NCI-H2029 treated with DMSO at 0.1 percent for 48 hours (cell line): ENCODE measurements at regions not wholly inside any gene's neighbourhood (a gene's known extent, or its start where the extent isn't known, plus 50 kb on each side); places are given as distances from the start of the nearest gene placed in this dataset.

Experiments
- DNase-seq: peaks from one replicate; lab custom pipeline; 2025; lab: John Stamatoyannopoulos, UW

DNA sequence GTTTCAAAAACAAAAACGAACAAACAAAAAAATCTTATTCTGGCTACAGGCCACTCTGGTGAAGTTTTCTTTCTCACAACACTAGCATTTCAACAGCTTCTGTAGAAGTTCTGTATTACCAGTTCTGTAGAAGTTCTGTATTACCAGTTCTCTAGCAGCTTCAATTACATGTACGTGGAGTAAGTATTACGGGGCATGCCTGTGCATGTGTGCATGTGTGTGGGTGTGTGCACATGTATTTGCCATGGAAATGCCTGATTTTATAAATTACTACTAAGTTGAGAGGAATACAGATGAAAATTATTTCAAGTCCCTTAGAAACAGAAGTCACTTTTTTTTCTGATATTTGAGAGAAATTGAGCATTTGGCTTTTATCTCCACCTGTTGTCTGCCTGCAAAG lies 414.2 kb downstream of the FOXO1 start:
- no peak for DNase-seq

DNA sequence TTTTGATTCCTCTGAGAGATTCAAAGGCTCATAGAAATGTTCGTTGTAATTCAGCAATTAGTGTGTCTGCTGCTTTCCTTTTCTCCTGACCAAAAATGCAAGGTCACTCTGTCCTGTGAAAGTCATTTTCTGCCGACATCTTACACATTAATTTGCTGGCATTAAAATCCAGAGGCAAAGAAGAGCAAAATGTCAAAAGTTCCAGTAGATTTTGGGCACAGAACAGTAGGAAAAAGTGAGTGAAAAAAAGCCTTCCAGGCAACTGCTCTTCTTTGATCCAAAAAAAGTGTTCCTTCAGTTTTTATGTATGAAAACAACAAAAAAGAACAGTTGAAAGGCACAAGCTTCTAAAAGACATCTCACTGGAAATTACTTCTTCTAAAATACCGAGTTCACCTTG lies 413.8 kb downstream of the FOXO1 start:
- no peak for DNase-seq

DNA sequence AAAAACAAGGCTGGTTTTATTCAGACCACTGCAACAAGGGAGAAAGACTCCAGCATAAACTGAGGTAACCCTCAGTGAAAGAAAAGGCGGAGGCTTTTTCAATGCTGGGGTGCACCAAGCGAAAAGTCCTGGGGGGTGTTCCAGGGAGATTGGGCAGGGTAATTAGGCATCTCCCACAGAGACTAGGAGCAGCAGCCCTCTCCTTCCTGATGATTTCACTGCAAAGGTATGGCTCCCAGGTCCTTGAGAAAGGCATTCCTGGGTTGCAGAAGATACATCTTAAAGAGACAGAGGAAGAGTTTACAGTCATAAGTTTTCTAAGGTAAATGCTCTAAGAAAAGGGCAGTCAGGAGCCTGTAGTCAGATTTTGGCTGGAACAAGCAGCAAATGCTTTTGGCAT lies 412.0 kb downstream of the FOXO1 start:
- no peak for DNase-seq

DNA sequence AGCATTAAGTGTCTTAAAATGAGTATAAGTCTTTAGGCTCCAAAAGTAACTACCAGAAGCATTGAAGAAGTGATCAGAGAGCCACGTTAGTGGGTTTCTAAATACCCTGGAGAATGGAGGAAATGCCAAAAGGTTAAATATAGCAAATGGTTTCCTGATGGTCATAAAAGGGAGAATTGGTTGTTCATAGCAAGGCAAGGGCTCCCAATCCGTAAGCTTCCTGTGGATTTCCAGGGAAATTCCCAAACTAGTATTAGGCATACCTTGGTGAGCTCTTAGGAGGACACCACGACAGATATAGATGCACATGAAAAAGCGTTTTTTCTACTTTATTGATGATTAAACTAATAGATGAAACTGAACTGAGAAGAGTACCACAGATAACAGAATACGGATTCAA lies 410.9 kb downstream of the FOXO1 start:
- no peak for DNase-seq

DNA sequence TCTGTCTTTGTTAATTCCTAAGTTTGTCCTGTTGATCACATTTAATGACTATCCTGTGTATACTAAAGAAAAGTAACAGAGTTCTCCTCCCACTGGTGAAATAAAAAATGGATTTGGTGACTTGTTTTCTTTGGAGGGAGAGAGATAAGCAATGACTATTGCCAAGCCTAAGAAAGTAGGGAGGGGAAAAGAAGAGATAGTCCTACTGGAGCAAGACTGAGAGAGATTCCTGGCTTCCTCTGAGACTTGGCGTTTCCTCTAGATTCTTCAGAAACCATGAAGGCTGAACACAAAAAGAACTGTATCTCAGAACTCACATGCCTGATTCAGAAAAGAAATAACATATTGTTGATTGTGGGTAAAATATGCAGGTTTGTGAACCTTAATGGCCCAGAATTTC lies 406.5 kb downstream of the FOXO1 start:
- no peak for DNase-seq

DNA sequence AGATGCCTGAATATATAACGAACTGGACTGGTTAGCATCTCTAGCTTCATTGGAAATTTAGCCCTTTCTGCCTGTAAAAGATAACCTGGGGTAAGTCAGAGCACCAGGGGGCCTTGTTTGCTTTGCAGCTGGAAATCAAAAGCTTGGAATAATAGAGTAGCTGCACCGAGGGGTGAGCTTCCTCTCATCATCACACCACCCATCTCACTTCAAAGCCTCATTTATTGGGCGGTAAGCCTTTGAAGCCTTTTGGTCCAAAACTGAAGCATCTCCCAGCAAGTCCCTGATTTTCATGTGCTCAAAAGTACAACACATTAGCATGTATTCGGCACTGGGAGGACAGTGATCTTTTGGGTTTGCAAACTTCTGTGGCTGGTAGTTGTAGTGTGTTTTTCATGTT lies 405.1 kb downstream of the FOXO1 start:
- no peak for DNase-seq

DNA sequence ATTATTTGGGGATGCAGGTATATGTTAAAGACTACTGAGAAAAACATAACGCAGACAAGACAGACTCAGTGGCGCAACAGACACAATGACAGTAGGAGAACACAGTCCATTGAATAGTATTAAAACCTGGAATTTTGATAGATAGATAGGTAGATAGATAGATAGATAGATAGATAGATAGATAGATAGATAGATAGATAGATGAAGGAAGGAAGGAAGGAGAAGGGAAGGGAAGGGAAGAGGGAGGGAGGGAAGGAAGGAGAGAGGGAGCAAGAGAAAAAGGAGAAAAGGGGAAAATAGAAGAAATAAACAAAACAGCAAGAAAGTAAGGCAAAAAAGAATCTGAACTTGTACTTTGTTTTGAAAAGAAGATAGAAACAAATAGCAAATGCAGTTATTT lies 404.5 kb downstream of the FOXO1 start:
- no peak for DNase-seq

DNA sequence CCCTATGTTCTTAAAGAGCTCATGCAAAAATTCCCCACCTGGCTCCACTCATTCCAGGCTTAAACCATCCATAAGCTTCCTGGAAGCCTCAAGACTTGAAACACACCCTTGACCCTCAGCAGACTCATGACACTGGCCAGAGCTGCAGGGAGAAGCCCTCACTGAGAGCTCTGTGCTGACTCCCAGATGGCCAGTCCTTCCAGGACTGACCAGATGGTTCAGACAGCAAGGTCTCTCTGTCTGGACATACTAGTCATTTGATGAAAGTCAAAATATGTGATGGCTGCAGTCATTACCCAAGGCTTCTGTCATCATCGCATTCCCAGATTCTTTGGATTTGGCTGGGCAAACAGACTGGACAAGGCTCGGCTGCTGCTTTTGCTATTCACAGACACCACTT lies 397.4 kb downstream of the FOXO1 start:
- DNase-seq = no peak

DNA sequence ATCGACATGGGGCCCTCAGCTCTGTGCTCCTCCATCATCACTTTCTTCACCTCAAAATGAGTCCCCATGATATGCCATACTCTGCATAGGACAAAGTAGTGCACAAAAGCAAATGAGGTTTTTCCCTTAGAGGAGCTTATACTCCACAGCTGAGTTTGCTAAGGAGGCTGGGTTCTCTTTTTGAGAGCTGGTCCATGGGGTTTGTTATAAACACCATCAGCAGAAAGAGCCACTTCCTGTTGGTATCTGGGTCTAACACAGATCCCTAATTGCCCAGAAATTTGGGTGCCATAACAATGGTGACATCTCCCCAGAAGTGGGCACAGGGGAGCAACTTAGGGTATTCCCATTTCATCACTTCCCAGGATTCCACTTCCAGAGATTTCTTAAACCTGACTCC lies 395.7 kb downstream of the FOXO1 start:
- DNase-seq = no peak

DNA sequence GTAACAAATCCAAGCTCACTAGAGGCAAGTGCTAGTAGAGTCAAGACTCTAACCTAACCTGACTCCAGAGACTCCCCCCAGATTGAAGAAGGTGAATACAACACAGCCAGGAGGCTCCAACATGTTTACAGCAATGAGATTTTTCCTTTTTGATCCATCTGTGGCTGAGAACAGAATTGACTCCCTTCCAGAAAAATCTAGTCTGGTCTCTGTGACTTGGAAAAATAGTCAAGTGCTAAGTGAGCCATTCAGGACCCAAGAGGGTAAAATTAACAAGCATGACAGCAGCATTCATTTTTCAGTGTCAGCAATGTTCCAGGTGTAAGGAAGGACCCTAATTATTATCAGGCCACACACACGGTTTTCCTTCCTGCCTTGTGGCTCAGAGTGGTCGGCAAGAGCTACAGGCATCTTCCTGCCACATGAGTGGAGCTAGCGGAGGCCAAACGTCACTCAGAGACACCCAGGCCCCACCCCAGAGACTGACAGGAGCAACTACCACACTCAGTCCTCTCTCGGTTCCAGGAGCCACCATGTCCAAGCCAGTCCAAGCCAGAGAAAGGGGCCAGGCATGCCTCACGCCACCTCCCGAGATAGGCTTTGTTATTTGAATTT lies 395.1 kb downstream of the FOXO1 start:
- DNase-seq = no peak

DNA sequence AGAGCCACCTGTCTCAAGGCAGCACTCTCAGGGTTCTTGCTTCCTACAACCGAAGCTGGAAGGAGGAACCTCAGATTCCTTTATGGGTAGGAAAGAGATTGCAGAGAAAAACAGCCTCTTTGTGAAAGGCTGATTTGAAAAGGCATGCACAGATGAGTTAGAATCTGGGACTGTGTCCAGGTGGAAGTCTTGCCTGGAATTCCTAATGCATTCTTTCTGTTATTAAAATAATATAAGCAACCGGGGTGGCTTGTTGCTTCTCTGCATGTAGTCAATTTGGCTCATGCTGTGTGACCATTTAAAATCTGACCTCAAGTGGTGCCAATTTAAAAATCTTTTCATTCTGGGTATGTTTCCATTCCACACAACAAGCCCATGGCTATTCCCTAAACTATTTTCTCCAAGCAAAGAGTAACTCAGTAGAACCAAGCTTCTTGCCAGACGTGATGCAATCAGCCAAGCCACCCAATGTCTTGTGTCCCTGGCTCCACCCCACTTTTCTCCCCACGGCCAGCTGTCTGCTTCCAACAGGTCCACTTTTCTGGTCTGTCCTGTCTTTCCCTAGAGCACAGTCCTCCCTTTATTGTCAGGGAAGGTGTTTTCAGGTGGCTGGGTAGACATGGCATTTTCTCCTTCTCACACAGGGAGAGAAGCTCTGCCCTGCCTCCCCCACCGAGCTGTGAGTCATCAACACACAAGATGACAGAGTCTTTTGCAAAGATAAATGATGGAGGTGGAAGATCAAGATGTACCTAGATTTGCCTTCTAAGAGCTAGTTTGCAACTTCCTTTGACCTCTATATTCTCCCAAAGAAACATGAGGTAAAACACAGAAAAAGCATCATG lies 394.3 kb downstream of the FOXO1 start:
- no peak for DNase-seq

DNA sequence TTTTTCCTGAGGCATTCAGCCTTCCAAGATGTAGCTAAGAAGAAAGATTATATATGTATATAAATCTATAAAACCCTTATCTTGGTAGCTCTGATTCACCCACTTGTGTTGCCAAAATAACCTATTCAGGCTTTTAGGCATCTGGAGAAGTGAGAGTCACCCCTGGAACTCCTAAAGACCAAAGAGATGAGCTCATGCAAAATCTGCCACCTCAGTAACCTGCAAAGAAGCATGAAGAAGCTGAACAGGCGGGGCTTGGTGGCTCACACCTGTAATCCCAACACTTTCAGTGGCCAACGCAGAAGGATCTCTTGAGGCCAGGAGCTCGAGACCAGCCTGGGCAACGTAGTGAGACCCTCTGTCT lies 393.7 kb downstream of the FOXO1 start:
- DNase-seq = no peak

DNA sequence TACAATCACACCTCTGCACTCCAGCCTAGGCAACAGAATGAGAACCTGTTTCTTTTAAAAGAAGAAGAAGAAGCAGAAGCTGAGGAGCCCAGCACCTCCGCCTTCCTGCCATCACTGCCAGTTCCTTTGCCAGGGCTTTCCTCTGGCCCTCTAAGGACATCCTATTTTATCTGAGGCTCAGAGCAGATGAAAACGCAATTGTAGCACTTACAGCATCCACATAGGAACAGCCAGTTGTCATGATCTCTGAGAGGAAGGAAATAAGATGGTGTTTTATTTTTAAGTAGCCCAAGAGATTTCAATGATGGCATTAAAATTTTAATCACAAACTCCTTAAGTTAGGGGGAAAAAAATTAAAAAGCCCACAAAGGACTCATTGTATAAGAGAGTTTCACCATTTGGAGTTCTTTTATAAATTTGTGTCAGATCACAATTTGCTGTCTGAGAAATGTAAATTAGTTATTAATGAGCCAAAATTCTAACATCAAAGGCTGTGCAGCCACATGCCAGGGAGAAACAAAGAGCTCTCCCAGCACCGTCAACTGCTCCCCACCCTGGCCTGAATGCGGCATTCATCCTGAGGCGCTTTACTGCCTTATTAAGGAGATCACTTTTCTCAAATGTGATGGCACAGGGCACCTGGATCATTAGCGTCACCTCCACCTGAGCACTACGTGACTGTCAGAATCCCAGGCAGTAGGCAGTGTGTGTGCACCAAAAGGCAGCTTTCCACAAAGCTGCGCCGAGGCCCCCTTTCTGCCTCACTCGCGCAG lies 393.0 kb downstream of the FOXO1 start:
- no peak for DNase-seq

DNA sequence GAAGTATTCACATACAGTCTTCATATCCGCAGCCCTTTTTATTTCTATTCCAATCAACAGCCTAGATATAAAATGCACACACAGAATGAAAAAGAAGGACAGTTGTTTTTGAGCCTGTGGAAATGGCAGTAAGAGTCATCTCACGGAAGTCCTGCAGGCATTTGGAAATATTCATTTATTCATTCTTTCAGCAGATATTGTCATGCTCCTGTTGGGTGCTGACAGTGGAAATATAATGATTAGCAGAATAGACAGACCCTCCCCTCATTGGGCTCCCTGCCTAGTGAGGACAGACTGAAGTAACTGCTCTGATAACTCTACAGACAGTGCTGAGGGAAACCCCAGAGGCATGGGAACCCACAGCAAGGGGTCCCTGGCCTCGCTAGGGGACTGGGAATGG lies 392.3 kb downstream of the FOXO1 start:
- DNase-seq = no peak

DNA sequence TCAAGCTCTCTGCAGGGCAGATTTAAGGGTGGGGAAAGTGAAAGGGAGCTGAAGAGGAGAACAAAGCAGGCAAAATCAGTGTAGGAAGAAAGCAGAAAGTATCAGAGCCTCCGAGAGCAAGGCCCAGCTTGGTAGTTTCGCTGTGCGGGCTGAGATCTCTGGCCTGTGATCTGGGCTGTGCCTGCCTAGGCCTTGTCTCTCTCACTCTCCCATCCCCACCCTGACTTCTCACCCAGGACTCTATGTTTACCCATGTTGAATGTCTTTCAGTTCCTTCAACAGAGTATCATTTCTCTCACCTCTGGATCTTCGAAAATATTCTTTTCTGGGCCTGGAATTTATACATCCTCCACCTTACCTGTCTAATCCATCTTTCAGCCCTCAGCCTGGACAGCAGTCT lies 391.3 kb downstream of the FOXO1 start:
- no peak for DNase-seq

DNA sequence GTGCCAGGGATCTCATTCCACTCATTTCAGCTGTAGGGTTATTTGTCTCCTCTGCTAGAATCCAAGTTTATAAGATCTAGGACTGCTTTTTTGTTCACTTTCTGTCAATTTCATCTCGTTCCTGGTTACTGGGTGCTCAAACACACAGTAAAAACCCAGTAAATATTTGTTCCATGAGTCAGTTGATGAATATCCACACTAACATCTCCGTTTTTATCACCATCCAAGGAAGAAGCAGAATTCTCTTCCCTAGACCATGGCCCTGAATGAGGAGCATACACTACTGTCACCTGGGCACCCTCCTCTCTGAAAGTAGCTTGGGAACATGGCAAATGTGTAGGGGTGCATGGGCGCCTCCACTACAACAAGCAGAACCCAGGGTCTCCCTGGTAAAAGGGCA lies 390.8 kb downstream of the FOXO1 start:
- no peak for DNase-seq

DNA sequence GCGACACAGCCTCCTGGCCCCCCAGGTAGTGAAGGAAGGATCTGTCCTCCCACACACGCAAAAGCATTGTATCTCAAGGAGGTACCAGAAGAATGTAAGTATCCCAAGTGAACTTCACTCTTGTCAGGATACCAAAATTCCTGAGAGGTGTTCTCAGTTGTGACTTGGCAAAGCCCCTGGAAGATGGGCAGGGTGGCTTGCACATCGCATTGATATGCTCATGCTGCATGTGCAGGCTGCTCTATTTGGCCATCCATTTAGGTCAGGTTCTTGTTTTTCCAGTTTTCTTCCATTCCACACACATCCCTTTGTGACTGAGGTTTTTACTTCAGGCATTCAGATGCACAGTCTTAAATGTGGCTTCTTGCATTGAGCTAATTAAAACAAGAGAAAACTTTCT lies 382.8 kb downstream of the FOXO1 start:
- DNase-seq = no peak

DNA sequence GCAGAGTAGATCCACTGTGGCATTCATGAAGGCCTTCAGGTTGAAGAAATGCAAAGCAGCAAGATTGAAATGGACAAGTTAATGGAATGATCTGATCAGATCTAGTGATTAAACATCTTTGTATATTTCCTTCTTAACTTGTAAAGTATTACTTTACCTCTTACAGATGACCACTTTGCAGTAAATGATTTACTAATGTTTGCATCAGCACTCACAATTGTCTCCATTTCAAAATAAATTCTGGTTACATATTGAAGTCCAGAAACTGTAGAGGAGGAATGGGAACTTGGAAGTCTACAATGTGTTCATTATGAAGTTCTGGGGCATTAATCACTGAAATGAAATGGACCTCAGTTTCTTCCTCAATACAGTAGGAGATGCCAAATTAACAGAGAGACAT lies 380.8 kb downstream of the FOXO1 start:
- no peak for DNase-seq

DNA sequence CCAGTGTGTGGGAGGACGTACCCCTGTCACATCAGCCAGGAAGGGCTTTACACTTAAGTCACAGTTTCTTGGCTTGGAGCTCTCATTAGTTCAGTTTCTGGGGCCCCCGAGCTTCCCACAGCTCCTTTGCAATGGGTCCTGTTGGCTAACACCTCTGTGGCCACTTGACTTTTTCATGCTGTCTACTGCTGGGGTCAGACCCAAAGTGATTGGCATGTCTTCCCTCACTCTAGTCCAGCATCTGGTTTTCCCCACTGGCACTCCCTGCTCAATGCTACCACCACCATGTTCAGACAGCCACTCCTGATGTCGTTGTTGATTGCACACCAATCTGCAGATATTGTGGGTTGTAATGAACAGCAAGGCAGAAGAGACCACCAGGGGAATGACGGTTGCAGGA lies 379.0 kb downstream of the FOXO1 start:
- no peak for DNase-seq

DNA sequence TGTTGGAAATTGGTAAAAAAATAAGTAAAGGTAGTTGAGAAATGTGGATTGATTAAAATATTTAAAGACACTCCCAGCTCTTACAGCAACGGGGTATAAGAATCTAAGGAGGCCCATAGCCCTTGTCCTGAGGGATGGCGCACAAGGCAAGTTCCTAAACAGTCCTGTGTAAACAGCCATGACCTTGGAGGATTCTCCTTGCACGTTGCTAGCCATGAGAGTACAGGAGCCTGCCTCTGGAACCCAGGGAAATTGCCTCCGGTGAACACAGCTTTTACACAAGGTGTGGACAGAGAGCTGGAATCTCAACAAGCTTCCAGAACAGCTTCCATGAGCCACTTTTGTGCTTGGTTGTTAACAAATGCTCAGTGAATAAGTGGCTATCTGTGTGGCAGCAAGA lies 378.2 kb downstream of the FOXO1 start:
- no peak for DNase-seq

DNA sequence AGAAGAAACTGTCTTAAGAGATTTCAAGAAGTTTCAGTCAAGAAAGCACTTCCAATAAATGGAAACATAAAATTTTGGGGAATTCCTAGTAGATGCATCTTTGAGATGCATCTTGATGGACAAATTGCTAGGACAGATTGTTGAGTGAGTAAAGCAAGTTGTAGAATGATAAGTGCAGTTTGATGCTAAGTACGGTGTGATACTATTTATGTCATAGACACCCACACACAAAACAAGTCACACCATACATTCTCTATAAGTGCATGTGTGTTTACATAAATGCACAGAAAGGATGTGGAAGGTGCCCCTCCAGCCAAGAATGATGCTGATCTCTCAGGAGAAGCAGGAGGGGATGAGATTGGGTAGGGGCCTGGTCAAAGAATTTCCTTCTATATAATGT lies 375.7 kb downstream of the FOXO1 start:
- no peak for DNase-seq

DNA sequence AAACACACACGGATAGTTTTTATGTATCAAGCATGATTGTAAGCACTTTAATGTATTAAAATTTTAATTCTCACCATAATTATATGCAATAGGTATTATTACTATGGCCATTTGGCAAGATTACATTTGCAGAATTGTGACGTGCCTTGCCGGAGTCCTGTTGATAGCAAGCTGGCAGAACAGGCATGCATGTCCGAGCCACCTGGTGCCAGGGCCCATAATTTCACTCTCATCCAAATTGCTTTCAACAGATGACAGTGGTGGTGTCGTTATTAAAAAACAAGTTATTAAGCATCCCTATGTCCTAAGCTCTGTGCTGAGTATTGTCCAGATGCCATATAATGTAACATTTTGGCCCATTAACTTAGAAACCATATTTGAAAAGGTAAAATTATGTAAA lies 374.3 kb downstream of the FOXO1 start:
- DNase-seq = no peak

DNA sequence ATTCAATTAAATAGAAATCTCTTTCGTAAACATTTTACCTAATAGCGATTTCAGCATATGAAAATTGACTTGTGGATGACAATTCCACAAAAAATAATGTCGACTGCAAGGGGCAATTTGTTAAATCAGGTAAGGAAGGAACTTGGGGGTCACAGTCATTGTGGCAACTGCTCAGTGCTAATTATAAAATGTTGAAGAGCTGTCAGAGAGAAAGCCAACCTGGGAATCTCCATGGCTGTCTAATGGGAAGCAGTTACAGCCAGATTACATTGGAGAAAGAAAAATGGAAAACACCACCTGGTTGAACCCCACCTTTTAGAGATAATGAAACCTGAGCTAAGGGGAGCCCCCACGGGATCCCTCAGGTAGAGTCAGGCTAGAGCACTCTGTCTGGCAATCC lies 373.9 kb downstream of the FOXO1 start:
- DNase-seq = no peak
